ENCODE measurements at regions not wholly inside any gene's neighbourhood (a gene's known extent, or its start where the extent isn't known, plus 50 kb on each side); places are given as distances from the start of the nearest gene placed in this dataset.

DNA sequence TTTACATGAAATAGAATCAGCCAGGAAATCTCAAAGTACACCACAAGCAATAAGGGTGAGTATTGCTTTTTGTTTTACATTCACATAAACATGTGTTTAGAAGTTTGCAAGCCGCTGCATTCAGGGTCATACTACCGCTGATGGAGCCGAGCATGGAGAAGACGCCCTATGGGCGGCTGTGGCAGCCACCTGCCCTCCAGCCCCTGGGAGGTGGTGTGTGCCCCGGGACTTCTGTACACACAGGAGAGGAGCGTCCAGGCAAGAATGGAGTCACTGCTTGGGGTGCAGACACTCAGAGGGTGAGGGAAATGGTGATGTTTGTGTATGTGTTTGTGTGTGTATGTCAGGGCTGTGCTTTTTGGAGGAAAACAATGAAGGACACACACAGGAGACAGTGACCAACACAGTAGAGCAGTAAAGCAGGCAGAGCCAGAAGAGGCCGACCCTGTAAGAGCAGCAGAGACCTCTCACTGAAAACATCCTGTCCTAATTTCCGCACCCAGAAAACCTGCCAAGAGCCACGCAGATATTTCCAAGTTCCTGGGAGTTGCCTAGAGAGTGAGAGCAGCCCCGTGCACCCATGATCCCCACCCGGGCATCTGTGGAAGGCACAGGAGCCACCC, 108.1 kb upstream of the GJB6 start:
- TF ChIP-seq EZH2phosphoT487 (IDR thresholded peaks at IDR 0.05; ENCODE audit: borderline replicate concordance) = no peak
- TF ChIP-seq, protein P1, sequence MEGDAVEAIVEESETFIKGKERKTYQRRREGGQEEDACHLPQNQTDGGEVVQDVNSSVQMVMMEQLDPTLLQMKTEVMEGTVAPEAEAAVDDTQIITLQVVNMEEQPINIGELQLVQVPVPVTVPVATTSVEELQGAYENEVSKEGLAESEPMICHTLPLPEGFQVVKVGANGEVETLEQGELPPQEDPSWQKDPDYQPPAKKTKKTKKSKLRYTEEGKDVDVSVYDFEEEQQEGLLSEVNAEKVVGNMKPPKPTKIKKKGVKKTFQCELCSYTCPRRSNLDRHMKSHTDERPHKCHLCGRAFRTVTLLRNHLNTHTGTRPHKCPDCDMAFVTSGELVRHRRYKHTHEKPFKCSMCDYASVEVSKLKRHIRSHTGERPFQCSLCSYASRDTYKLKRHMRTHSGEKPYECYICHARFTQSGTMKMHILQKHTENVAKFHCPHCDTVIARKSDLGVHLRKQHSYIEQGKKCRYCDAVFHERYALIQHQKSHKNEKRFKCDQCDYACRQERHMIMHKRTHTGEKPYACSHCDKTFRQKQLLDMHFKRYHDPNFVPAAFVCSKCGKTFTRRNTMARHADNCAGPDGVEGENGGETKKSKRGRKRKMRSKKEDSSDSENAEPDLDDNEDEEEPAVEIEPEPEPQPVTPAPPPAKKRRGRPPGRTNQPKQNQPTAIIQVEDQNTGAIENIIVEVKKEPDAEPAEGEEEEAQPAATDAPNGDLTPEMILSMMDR (conservative IDR thresholded peaks at IDR 0.05; ENCODE audit: low read length) = no peak
- H3K9me2 ChIP-seq (replicated peaks; ENCODE audit: low read depth, low read length) = no peaks in the 10 kb centered on the region
- H2AFZ ChIP-seq (ENCODE audit: low read length) = no peak overlapping the region
- no peak overlapping the region for H3K4me3 ChIP-seq (ENCODE audit: low read length, poor library complexity, severe bottlenecking)
- no peaks in the 10 kb centered on the region for H3K9me3 ChIP-seq (ENCODE audit: insufficient read depth, low read depth, low read length)
- H4K20me1 ChIP-seq (ENCODE audit: insufficient read depth, low read length, poor library complexity, severe bottlenecking) = no peaks in the 10 kb centered on the region
- H3K36me3 ChIP-seq (ENCODE audit: insufficient read depth, low read length) = no peaks in the 10 kb centered on the region
- no peaks in the 10 kb centered on the region for H3K27me3 ChIP-seq (ENCODE audit: insufficient read depth, low read length, poor library complexity, severe bottlenecking)
- no peak overlapping the region for H3K9ac ChIP-seq (ENCODE audit: low read depth, low read length, poor library complexity, severe bottlenecking)
- no peaks in the 10 kb centered on the region for H3K4me1 ChIP-seq (ENCODE audit: insufficient read depth, low read length, poor library complexity, severe bottlenecking)
- no peaks in the 10 kb centered on the region for H3K79me2 ChIP-seq (ENCODE audit: insufficient read depth, low read length)
- no peak overlapping the region for H3K4me2 ChIP-seq (ENCODE audit: low read depth, low read length, poor library complexity, severe bottlenecking)
- H3F3A ChIP-seq (ENCODE audit: low read depth) = no peaks in the 10 kb centered on the region

DNA sequence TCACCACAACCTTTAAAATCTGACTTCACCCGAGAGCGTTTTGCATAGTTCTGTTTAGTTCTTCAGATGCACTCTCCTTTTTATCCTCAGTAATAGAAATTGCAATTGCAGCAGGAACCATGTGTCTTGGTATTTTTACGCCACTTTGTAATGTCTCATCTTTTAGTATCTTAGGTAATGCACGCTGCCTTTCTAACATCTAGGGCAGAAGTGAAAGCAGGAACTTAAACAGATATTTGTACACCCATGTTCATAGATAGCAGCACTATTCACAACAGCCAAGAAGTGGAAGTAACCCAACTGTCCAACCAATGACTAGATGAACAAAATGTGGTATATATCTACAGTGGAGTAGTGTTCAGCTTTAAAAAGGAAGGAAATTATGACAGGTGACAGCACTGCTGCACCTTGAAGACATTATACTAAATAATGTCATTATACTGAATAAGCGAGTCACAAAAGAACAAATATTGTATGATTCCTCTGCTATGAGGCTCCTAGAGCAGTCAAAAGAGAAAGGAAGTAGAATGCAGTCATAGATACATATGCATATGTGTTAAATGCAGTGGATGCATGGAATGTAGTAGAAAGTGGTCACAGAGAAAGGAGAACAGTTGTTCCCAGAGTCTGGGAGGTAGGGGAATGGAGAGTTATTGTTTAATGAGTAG, 105.9 kb upstream of the GJB6 start:
- H3F3A ChIP-seq (ENCODE audit: low read depth) = no peaks in the 10 kb centered on the region
- H2AFZ ChIP-seq (ENCODE audit: low read length) = no peak overlapping the region
- H3K79me2 ChIP-seq (ENCODE audit: insufficient read depth, low read length) = no peaks in the 10 kb centered on the region
- H3K9me3 ChIP-seq (ENCODE audit: insufficient read depth, low read depth, low read length) = no peaks in the 10 kb centered on the region
- no peaks in the 10 kb centered on the region for H3K4me1 ChIP-seq (ENCODE audit: insufficient read depth, low read length, poor library complexity, severe bottlenecking)
- TF ChIP-seq, protein P1 (conservative IDR thresholded peaks at IDR 0.05; ENCODE audit: low read length) = no peak
- TF ChIP-seq EZH2phosphoT487 (IDR thresholded peaks at IDR 0.05; ENCODE audit: borderline replicate concordance) = no peak
- H3K27me3 ChIP-seq (ENCODE audit: insufficient read depth, low read length, poor library complexity, severe bottlenecking) = no peaks in the 10 kb centered on the region
- no peak overlapping the region for H3K4me3 ChIP-seq (ENCODE audit: low read length, poor library complexity, severe bottlenecking)
- no peaks in the 10 kb centered on the region for H3K9me2 ChIP-seq (replicated peaks; ENCODE audit: low read depth, low read length)
- no peak overlapping the region for H3K4me2 ChIP-seq (ENCODE audit: low read depth, low read length, poor library complexity, severe bottlenecking)
- H3K9ac ChIP-seq (ENCODE audit: low read depth, low read length, poor library complexity, severe bottlenecking) = no peak overlapping the region
- H4K20me1 ChIP-seq (ENCODE audit: insufficient read depth, low read length, poor library complexity, severe bottlenecking) = no peaks in the 10 kb centered on the region
- H3K36me3 ChIP-seq (ENCODE audit: insufficient read depth, low read length) = no peaks in the 10 kb centered on the region

DNA sequence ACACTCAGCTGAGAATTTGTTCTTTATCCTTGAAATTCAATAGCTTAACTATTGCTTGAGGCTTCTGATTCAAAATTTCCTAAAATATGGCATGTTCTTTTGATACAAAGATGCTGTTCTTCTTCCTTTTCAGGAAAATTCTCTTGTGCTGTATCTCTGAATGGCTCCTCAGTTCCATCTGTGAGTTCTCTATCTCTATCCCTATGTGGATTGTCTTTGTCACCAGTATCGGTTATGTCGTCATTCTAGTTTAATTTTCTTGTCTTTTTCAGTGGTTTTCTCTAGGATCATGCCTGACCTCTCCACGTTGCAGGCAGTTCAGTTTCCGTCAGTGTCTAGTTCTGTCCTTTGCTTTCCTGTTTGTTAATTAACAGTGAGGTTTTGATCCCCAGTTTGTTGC, 104.6 kb upstream of the GJB6 start:
- Histone ChIP-seq H3K9me2 (replicated peaks; ENCODE audit: low read depth, low read length) (no peaks in the 10 kb centered on the region), H3K4me3 (ENCODE audit: low read length, poor library complexity, severe bottlenecking) (no peak overlapping the region), H2AFZ (ENCODE audit: low read length) (no peak overlapping the region), H3K9me3 (ENCODE audit: insufficient read depth, low read depth, low read length) (no peaks in the 10 kb centered on the region), H3K9ac (ENCODE audit: low read depth, low read length, poor library complexity, severe bottlenecking) (no peak overlapping the region), H3F3A (ENCODE audit: low read depth) (no peaks in the 10 kb centered on the region), H3K4me2 (ENCODE audit: low read depth, low read length, poor library complexity, severe bottlenecking) (no peak overlapping the region), H3K4me1 (ENCODE audit: insufficient read depth, low read length, poor library complexity, severe bottlenecking) (no peaks in the 10 kb centered on the region), H3K36me3 (ENCODE audit: insufficient read depth, low read length) (no peaks in the 10 kb centered on the region), H3K79me2 (ENCODE audit: insufficient read depth, low read length) (no peaks in the 10 kb centered on the region), H3K27me3 (ENCODE audit: insufficient read depth, low read length, poor library complexity, severe bottlenecking) (no peaks in the 10 kb centered on the region), H4K20me1 (ENCODE audit: insufficient read depth, low read length, poor library complexity, severe bottlenecking) (no peaks in the 10 kb centered on the region)
- TF ChIP-seq EZH2phosphoT487 (IDR thresholded peaks at IDR 0.05; ENCODE audit: borderline replicate concordance) = no peak
- TF ChIP-seq, protein P1 (conservative IDR thresholded peaks at IDR 0.05; ENCODE audit: low read length) = no peak
